Mucosa of descending colon (tissue), 3 donors: ENCODE measurements at regions not wholly inside any gene's neighbourhood (a gene's known extent, or its start where the extent isn't known, plus 50 kb on each side); places are given as distances from the start of the nearest gene placed in this dataset.
"Not testable (repeated sequence)": the region's sequence is repeated elsewhere in the genome, so short reads cannot be mapped to it uniquely, and the experiment has no call there.

Experiments used
- ATAC-seq: fragments of 200-7000 bp; cut with Tn5 transposase; one replicate; pipeline ENCODE4 v1.9.1; 2020; ENCODE audit warnings: mild to moderate bottlenecking, moderate library complexity
- DNase-seq, 3 donors: peaks; one replicate each; pipeline ENCODE4 v3.0.0-alpha.2; 2020
- H3K36me3 ChIP-seq: fragments of 200-600 bp; one replicate; pipeline ENCODE4 v1.8.0; 2021; ENCODE audit warnings: low read depth, mild to moderate bottlenecking
- H3K4me1 ChIP-seq: fragments of 200-600 bp; one replicate; pipeline ENCODE4 v1.8.0; 2021; ENCODE audit warnings: low read depth, mild to moderate bottlenecking
- H3K4me3 ChIP-seq: fragments of 200-600 bp; one replicate; pipeline ENCODE4 v1.8.0; 2021; ENCODE audit warnings: mild to moderate bottlenecking
- H3K9me3 ChIP-seq: fragments of 200-600 bp; one replicate; pipeline ENCODE4 v1.8.0; 2021; ENCODE audit warnings: mild to moderate bottlenecking
- intact Hi-C, 2 donors: fragments of 100-400 bp; cut with DNase I in 1 of 2; cut with micrococcal nuclease in 1 of 2; formaldehyde crosslinking; loops; one replicate each; pipeline versions ENCODE4 v1.11.0 to v1.11.1; 2022; cut with DNase I, micrococcal nuclease
- TF ChIP-seq, protein P1 (sequence below): fragments of 200-600 bp; IDR thresholded peaks from one replicate; pipeline ENCODE4 v1.8.0; 2022; ENCODE audit warnings: antibody characterized with exemption, mild to moderate bottlenecking
- donor health status: DM: no; HTN: no; CAD: no; lungs with moderate emphysema.
- donor health status: DM: no; HTN: no; CAD: no.
- donor health status: DM: no; HTN: yes; CAD: no.

DNA sequence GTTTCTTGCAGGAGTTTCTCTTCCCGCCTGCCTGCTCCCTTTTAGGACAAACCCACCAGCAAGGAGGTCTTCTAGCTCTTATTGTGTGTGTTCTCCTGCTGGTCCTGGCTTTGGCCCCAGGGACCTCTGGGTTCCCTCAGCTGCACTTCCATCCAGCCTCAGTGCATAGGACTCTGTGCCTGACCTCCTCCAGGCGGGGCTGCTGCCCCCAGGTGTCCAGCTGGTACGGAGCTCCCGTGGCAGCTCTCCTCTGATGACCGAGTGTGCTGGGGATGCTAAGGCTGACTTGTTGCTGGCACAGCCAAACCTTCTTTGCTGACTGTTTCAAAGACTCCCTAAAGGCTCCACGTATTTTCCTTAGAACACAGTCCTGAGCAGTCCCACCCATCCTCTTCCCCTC is 126.5 kb downstream of the GPCPD1 start:
- no peaks in the 10 kb centered on the region for H3K9me3 ChIP-seq
- TF ChIP-seq, protein P1, sequence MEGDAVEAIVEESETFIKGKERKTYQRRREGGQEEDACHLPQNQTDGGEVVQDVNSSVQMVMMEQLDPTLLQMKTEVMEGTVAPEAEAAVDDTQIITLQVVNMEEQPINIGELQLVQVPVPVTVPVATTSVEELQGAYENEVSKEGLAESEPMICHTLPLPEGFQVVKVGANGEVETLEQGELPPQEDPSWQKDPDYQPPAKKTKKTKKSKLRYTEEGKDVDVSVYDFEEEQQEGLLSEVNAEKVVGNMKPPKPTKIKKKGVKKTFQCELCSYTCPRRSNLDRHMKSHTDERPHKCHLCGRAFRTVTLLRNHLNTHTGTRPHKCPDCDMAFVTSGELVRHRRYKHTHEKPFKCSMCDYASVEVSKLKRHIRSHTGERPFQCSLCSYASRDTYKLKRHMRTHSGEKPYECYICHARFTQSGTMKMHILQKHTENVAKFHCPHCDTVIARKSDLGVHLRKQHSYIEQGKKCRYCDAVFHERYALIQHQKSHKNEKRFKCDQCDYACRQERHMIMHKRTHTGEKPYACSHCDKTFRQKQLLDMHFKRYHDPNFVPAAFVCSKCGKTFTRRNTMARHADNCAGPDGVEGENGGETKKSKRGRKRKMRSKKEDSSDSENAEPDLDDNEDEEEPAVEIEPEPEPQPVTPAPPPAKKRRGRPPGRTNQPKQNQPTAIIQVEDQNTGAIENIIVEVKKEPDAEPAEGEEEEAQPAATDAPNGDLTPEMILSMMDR = no peak
- H3K4me3 ChIP-seq = no peak overlapping the region
- intact Hi-C loops = no loop called here
- no peaks in the 10 kb centered on the region for H3K4me1 ChIP-seq
- ATAC-seq (no peak), DNase-seq (no peak)
- H3K36me3 ChIP-seq = no peaks in the 10 kb centered on the region

DNA sequence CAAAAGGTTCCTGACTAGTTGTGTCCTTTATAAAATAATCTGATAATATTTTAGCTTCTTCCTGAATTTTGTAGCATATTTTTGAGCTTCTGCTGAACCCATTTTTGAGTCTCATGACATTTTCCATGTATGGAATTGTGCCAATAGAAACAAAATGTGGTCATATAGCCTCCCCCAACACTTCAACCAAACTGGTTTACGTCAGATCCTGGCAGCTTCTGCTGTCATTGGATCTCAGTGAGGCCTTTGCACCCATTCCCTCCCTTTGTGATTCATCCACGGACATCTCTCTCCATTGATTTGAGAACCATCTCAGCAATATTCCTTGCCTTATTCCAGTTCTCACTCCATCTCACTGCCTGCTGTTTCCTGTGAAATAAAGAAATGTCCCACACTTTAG is 128.0 kb downstream of the GPCPD1 start:
- DNase-seq (no peak), ATAC-seq (no peak)
- Histone ChIP-seq H3K4me3 (no peak overlapping the region), H3K4me1 (no peaks in the 10 kb centered on the region), H3K36me3 (no peaks in the 10 kb centered on the region), H3K9me3 (no peaks in the 10 kb centered on the region)
- intact Hi-C loops = no loop called here
- TF ChIP-seq, protein P1 = no peak

DNA sequence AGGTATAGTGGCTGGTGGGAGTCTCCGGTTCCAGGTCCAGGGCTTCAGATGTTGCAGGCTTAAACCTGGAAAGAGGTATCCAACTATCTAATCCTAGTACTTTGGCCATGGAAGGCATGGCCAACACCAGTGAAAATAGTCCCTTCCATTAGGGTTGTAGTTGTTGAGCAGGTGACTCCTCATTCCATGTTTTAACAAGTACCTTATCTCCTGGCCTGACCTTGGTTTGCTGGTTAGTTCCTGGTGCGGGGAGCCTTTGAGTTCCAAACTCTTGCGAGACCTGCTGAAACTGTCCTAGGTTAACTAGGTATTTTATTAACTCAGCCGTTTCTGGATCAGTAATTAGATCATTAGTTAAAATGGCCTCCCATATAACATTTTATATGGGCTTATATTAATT is 128.9 kb downstream of the GPCPD1 start:
- intact Hi-C loops = no loop called here
- no peaks in the 10 kb centered on the region for H3K9me3 ChIP-seq
- TF ChIP-seq, protein P1 = no peak
- no peak for DNase-seq
- peak; percentile 37 for ATAC-seq
- H3K4me1 ChIP-seq = no peaks in the 10 kb centered on the region
- H3K36me3 ChIP-seq = no peaks in the 10 kb centered on the region
- H3K4me3 ChIP-seq = no peak overlapping the region

DNA sequence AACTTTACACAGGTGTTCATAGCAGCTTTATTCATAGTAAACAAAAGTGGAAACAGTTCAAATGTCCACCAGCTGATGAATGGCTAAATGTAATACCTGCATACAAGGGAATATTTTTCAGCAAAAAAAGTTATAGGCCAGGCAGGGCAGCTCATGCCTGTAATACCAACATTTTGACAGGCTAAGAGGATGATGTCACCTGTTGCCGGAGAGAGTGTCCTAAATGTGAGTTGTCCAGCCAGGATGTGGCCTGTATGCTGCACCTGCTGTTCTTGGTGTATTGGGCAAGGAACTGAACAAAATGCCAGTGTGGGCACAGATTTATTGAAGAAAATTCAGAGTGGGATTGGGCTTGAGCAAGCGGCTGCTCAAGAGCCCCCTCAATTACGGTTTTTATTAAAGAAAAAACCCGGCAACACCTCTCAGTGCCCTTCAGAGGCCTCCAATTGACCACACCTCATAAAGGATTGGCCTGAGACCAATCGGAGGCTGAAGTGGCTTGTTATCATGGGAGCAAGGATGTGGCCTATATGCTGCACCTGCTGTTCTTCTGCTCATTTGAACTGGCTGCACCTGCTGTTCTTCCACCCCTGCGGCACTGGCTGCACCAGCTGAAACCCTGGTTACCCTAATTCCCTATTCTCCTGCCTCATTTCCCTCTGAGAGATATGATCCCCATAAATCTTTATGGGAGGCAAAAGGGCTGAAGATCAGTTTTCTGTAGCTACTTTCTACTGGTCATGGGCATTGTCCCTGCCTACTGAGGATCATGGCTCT is 129.8 kb downstream of the GPCPD1 start:
- no peaks in the 10 kb centered on the region for H3K9me3 ChIP-seq
- peak; percentile 81 for ATAC-seq
- no peak overlapping the region for H3K4me3 ChIP-seq
- intact Hi-C loops = no loop called here
- no peaks in the 10 kb centered on the region for H3K36me3 ChIP-seq
- H3K4me1 ChIP-seq = no peaks in the 10 kb centered on the region
- TF ChIP-seq, protein P1 = no peak
- peak in 2 of 3 donors; percentile 44 to 46 for DNase-seq

DNA sequence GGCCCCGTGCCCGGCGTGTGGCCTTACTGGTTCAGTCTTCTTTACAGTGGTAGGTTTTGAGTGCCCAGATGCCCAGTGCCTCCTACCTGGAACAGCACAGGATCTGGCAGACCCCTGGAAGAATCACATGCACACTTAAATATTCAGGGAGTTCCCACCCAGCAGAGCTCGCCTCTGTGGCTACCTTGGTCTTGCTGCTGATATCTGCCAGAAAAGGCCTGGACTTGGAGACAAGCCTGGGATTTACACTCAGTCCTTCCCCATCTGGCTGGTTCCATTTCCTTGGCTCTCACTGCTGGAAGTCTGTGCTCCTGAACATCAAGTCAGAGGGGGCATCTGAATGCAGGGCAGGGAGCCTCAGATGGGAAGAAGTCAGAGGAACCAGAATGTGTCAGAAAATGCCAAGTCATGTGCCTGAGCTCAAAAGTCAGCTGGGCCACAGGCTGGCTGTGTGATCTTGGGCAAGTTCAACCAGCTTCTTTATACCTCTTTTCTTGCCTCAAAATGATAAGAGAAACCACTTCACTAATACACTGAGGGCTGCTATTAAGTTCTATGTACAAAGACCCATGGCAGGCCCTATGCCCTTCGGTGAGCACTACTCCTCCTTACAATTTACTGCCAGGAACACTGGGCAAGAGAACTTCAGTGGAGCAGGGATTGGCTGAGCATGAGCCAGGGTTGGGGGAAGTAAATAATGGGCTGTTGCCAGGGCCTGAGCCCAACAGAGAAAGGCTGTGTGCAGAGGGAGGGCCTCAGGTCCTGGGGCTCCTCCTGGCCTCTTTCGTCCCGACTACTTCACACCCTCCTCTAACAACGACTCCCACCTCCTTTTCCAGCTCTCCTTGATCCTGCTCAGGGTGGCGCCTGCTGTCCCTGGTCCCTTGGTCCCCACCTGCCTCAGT is 135.9 kb downstream of the GPCPD1 start:
- DNase-seq (no peak), ATAC-seq (no peak)
- intact Hi-C loops = no loop called here
- H3K4me3 ChIP-seq = no peak overlapping the region
- no peaks in the 10 kb centered on the region for H3K9me3 ChIP-seq
- no peaks in the 10 kb centered on the region for H3K36me3 ChIP-seq
- TF ChIP-seq, protein P1 = no peak
- no peaks in the 10 kb centered on the region for H3K4me1 ChIP-seq

DNA sequence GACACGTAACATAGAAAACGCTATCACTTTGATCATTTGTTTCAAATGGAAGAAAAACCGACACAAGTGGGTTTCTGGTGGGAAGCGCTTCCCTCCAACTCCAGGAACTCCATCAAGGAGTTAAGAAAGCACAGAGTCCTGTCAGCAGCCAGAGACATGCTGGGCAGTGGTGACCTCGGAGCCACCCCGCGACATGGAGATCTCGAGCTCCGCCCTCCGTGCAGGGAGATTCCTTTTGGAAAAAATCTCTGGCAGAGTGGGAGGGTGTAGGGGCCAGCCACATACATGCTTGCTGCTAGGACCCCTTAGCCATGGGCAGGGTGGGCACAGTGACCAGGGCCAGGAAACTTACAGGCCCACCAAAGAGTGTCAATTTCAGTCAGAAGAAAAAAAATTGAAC is 138.9 kb downstream of the GPCPD1 start:
- H3K4me1 ChIP-seq, H3K4me3 ChIP-seq, DNase-seq, H3K36me3 ChIP-seq, H3K9me3 ChIP-seq, ATAC-seq, intact Hi-C loops: not testable (repeated sequence)
